T-helper 1 cell treated with Interleukin-12 subunit alpha and Interleukin-12 subunit beta and Interleukin-4 antibody, amounts not matched to agents 30 ng/mL and 1 ng/mL, for 36 hours (primary cell): ENCODE measurements at regions not wholly inside any gene's neighbourhood (a gene's known extent, or its start where the extent isn't known, plus 50 kb on each side); places are given as distances from the start of the nearest gene placed in this dataset.
"Not testable (repeated sequence)": the region's sequence is repeated elsewhere in the genome, so short reads cannot be mapped to it uniquely, and the experiment has no call there.

Source experiments
- intact Hi-C: fragments of 100-400 bp; cut with micrococcal nuclease; formaldehyde crosslinking; loops from one replicate; pipeline ENCODE4 v1.15.1; 2024

DNA sequence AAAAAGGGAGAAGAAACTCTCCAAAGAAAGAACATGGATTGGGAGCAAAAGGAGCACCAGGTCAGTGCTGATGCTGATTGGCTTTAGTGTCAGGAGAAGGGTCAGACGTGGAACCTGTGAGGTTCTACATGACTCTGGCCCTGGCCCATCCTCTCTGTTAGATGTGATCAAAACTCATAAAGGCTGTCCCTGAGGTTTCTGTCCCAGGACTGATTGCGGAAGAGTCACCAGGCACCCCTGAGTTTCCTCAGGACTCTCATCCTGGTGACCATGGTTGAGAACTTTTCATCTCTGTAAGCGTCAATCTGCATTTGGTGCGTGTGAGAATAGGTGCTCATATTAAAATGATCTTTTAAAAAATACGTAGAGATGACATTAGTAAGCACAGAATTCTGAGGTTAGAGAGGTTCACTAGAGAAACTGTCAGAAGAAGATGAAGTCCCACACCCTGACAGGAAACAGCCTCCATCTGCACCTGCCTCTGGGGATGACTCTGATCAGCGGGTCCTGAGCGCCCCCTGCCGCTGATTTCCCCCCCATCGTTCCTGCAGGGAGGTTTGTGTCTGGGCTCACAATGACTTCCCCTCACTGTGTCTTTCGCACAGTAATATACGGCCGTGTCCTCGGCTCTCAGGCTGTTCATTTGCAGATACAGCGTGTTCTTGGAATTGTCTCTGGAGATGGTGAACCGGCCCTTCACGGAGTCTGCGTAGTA lies 741.8 kb downstream of the TMEM121 start:
- intact Hi-C loops = loop anchor here (5.0 kb wide), 1 partner anchor 51 kb away; no protein-coding TSS in a partner anchor

DNA sequence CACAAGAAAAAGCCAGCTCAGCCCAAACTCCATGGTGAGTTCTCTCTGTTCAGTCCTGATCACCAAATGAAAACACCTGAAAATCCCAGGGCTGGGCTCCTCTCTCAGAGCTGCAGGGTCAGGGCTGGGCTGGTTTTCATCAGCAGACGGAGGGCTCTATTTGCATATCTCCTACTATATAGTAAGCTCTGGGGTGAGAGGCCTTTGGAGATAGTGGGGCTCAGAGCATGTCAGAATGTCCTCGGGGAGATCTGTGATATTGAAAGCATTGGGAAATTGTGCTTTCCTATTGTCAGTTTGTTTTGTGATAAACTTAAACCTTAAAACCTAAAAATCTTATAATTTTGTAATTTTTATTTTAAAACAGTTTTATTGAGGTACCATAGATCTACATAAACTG lies 742.6 kb downstream of the TMEM121 start:
- intact Hi-C loops = loop anchor here (5.0 kb wide), 1 partner anchor 52 kb away; no protein-coding TSS in a partner anchor

GRCh38 chr14:106269451-106270204 lies 743.2 kb downstream of the TMEM121 start:
- intact Hi-C loops = loop anchor here (1.0 to 5.0 kb wide), 2 partner anchors 8 to 52 kb away; no protein-coding TSS in a partner anchor

GRCh38 chr14:106270476-106271121 lies 744.2 kb downstream of the TMEM121 start:
- intact Hi-C loops = loop anchor here (1.0 kb wide), 1 partner anchor 9 kb away; no protein-coding TSS in a partner anchor

DNA sequence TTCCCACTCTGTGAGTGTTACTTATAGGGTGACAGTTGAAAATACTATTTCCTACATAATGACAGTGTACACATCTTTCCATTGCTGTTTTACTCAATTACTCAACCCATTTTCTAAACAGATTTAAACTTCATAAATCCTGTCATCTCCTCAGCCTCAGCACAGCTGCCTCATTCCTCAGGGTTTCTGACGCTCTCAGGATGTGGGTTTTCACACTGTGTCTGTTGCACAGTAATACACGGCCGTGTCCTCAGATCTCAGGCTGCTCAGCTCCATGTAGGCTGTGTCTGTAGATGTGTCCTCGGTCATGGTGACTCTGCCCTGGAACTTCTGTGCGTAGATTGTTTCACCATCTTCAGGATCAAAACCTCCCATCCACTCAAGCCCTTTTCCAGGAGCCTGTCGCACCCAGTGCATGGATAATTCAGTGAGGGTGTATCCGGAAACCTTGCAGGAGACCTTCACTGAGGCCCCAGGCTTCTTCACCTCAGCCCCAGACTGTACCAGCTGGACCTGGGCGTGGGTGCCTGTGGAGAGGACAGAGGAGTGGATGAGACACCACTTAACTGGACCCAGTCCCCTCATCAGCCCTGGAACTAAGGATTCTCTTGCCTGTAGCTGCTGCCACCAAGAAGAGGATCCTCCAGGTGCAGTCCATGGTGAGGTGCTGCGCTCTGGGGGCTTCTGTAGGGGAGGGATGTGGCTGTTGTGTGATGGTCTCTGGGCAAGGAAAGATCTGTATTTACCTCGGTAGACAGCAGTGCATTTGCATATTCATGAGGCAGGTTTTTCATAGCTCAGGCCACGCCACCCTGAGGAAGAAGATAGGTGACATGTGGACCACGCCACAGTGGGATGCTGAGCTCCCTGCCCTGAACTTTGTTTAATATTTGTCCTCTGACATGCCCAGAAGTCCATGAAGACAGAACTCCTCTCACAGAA lies 750.2 kb downstream of the TMEM121 start:
- intact Hi-C loops = loop anchor here (2.0 kb wide), 1 partner anchor 18 kb away; no protein-coding TSS in a partner anchor

DNA sequence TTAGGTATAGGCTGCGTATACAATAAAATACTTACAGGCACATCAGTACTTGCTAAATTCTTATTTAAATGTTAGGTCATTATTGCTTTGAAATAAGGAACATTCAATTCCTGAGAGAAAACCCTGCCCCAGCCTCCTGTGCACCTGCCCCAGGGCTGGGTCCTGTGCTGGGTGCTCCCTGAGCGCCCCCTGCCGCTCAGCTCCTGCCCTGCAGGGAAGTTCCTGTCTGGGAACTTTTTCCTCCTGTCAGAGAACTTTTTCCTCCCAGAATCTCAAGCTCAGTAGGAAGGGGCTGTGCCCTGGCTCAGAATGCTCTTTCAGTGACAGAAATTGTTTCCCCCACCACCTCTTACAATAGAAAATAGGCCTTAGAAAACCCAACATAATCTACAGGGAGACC lies 751.1 kb downstream of the TMEM121 start:
- intact Hi-C loops = loop anchor here (2.0 kb wide), 1 partner anchor 19 kb away; no protein-coding TSS in a partner anchor

- intact Hi-C loops = no loop called here
Measured at GRCh38 chr14:106280876-106281275, 754.5 kb downstream of the TMEM121 start.

DNA sequence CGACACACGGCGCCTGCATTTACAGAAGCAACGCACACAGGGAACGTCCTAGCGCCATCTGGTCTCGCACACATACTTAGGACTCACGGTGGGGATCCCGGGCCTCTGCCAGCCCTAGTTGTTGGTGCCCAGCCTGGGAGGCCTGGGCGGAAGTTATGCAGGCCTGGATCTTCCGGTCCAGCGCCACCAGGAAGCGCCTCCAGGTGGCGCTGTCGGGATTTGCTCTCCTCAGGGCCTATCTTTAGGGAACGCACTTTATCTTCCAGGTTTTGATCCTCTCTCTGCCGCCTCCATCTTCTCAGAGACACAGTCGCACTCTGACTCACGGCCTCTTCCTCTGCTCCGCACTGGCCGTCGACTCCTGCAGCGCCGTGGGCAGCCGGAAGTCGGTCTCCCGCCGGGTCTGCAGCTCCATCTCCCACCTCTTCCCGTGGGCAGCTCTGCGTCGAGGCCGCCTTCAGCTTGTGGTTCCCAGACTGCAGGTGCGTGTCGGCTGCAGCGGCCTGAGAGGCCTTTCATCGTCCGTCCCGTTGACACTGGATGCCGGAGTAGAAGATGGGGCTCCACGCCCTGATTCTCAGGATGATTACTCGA lies 760.4 kb downstream of the TMEM121 start:
- intact Hi-C loops = loop anchor here (1.0 kb wide), 1 partner anchor 87 kb away; no protein-coding TSS in a partner anchor

- intact Hi-C loops = no loop called here
Measured at GRCh38 chr14:106287506-106287905, 761.1 kb downstream of the TMEM121 start.

- intact Hi-C loops = no loop called here
Measured at GRCh38 chr14:106291626-106292025, 765.2 kb downstream of the TMEM121 start.

GRCh38 chr14:106294324-106294723 lies 767.9 kb downstream of the TMEM121 start:
- intact Hi-C loops = no loop called here

DNA sequence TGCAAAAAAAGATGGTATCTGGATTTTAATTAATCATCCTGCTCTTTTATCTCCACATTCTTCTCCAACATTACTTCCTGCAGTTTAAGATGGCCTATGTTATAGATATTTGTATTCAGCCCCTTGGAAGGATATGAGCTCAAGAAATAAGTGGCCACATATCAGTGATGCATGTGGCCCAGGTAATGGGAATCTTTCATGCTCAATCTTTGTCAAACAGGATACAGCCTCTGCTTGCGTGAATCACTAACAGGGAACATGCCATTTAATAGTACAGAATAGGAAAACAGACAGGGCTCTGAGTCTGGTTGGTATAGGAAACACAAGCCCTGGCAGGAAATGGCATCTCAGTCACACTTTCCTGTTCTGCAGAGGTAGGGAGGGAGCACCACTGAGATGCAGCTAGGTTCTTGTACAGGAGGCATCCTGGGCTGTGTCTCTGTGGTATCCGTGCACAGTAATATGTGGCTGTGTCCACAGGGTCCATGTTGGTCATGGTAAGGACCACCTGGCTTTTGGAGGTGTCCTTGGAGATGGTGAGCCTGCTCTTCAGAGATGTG lies 774.6 kb downstream of the TMEM121 start:
- intact Hi-C loops = not testable (repeated sequence)

DNA sequence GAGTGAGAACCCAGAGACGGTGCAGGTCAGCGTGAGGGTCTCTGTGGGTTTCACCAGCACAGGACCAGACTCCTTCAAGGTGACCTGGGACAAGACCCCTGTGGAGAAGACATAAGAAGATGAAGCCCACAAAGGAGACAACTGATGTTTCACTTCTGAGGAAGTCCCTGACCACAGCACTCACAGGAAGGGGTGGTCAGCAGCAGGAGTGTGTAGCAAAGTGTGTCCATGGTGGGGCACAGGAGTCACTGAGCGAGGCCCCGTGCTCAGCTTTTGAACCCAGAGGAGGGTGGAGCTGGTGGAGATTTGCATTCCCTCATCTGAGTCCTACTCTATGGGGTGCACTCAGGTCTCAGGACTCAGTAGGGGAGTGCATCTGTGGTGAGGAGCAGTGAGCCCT lies 775.2 kb downstream of the TMEM121 start:
- intact Hi-C loops = not testable (repeated sequence)

GRCh38 chr14:106302661-106303060 lies 776.3 kb downstream of the TMEM121 start:
- intact Hi-C loops = no loop called here

DNA sequence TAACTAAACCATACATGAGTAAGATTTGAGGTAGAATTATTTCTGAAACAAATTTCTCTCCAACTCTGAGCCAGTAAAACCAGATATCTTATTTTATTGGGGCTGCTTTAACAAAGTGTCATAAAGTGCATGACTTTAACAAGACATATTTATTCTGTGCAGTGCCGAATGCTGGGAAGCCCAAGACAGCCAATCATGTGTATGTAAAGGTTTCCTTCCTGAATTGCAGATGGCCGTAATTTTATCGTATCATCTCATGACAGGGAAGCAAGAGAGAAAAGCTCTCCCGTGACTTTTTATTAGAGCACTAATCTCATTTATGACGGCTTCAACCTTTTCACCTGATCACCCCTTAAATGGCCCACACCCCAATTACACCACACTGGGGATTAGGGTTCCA lies 777.9 kb downstream of the TMEM121 start:
- intact Hi-C loops = no loop called here

DNA sequence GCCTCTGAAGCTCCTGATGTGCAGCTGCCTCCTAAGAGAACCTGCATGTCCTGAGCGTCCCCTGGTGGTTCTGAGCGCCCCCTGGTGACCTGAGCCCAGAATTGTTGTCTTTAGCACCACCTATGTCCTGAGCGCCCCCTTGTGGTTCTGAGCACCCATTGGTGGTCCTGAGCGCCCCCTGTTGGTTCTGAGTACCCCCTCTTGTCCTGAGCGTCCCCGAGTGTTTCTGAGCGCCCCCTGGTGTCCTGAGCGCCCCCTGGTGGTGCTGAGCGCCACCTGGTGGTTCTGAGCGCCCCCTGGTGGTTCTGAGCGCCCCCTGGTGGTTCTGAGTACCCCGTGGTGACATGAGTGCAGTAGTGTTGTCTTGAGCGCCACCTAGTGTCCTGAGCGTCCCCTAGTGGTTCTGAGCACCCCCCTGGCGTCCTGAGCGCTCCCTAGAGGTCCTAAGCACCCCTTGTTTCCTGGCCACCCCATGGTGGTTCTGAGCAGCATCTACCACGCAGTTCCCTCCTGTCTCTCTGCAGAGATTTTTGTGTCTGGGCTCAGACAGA lies 782.5 kb downstream of the TMEM121 start:
- intact Hi-C loops = loop anchor here (1.0 to 2.0 kb wide), 2 partner anchors 108 to 354 kb away; no protein-coding TSS in a partner anchor

GRCh38 chr14:106309423-106309822 lies 783.0 kb downstream of the TMEM121 start:
- intact Hi-C loops = loop anchor here (2.0 kb wide), 1 partner anchor 353 kb away; no protein-coding TSS in a partner anchor

- intact Hi-C loops = no loop called here
Measured at GRCh38 chr14:106315436-106315835, 789.1 kb downstream of the TMEM121 start.

DNA sequence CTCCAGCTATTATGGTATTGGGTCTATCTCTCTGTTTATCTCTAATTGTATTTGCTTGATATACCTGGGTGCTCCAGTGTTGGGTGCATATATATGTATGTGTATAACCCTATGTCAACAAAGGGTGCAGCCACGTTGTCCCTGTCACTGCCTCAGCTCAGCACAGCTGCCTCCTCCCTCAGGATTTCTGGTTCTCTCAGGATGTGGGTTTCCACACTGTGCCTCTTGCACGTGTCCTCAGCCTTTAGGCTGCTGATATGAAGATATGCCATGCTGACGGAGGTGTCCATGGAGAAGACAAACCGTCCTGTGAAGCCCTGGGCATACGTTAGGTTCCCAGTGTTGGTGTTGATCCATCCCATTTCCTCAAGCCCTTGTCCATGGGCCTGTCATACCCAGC lies 791.2 kb downstream of the TMEM121 start:
- intact Hi-C loops = no loop called here
